Keratinocyte (primary cell): ENCODE measurements at regions not wholly inside any gene's neighbourhood (a gene's known extent, or its start where the extent isn't known, plus 50 kb on each side); places are given as distances from the start of the nearest gene placed in this dataset.

Source experiments
- CTCF ChIP-seq, 3 experiments: IDR thresholded peaks in 1 of 3; conservative IDR thresholded peaks in 1 of 3; optimal IDR thresholded peaks in 1 of 3; 2 replicates in 2 of 3; 3 replicates in 1 of 3; pipeline versions ENCODE3 to v1.5.1; 2011; ENCODE audit warnings: low read length in 3 of 3, mild to moderate bottlenecking in 3 of 3, moderate library complexity in 2 of 3, control low read depth in 1 of 3, inconsistent platforms in 1 of 3; ENCODE audit not compliant: insufficient read depth in 2 of 3; ENCODE audit errors: extremely low read depth in 1 of 3
- EZH2 ChIP-seq: IDR thresholded peaks from one replicate; pipeline ENCODE4 v1.6.1; 2012; ENCODE audit warnings: inconsistent platforms, mild to moderate bottlenecking, low read length, moderate library complexity

GRCh38 chr5:97377582-97377981 is 194.5 kb upstream of the RIOK2 start:
- TF ChIP-seq CTCF (optimal IDR thresholded peaks at IDR 0.05 in 1 of 3, IDR thresholded peaks at IDR 0.05 in 1 of 3, conservative IDR thresholded peaks at IDR 0.05 in 1 of 3; ENCODE audit: extremely low read depth in 1 of 3, insufficient read depth in 2 of 3, low read length in 3 of 3) (no peak), EZH2 (no peak)
